Subcutaneous abdominal adipose tissue (tissue), 5 donors: ENCODE measurements at regions not wholly inside any gene's neighbourhood (a gene's known extent, or its start where the extent isn't known, plus 50 kb on each side); places are given as distances from the start of the nearest gene placed in this dataset.

Experiments used
- H3K27ac ChIP-seq: one replicate; pipeline ENCODE4 v1.7.0; 2013; ENCODE audit warnings: low read depth, mild to moderate bottlenecking, inconsistent platforms, low read length, moderate library complexity
- H3K27me3 ChIP-seq, 5 donors: one replicate each; pipeline ENCODE4 v1.7.0; 2013; ENCODE audit warnings: low read length in 5 of 5, inconsistent platforms in 1 of 5; ENCODE audit not compliant: control insufficient read depth in 5 of 5, insufficient read depth in 4 of 5
- H3K36me3 ChIP-seq, 5 donors: one replicate each; pipeline ENCODE4 v1.7.0; 2013; ENCODE audit warnings: low read length in 5 of 5; ENCODE audit not compliant: control insufficient read depth in 5 of 5, insufficient read depth in 5 of 5
- H3K4me1 ChIP-seq, 5 donors: one replicate each; pipeline ENCODE4 v1.7.0; 2013; ENCODE audit warnings: low read length in 5 of 5, mild to moderate bottlenecking in 3 of 5, moderate library complexity in 1 of 5; ENCODE audit not compliant: control insufficient read depth in 5 of 5, insufficient read depth in 5 of 5
- H3K4me3 ChIP-seq, 5 donors: one replicate each; pipeline ENCODE4 v1.7.0; 2013; ENCODE audit warnings: low read length in 5 of 5, low read depth in 1 of 5
- H3K9ac ChIP-seq, 5 donors: one replicate each; pipeline ENCODE4 v1.7.0; 2013; ENCODE audit warnings: low read length in 5 of 5, mild to moderate bottlenecking in 4 of 5, moderate library complexity in 3 of 5
- H3K9me3 ChIP-seq, 5 donors: one replicate each; pipeline ENCODE4 v1.7.0; 2013; ENCODE audit warnings: low read length in 5 of 5; ENCODE audit not compliant: control insufficient read depth in 5 of 5
- donor health status: healthy.
- donor health status: healthy.
- donor health status: healthy.
- donor health status: healthy.
- donor health status: healthy.

DNA sequence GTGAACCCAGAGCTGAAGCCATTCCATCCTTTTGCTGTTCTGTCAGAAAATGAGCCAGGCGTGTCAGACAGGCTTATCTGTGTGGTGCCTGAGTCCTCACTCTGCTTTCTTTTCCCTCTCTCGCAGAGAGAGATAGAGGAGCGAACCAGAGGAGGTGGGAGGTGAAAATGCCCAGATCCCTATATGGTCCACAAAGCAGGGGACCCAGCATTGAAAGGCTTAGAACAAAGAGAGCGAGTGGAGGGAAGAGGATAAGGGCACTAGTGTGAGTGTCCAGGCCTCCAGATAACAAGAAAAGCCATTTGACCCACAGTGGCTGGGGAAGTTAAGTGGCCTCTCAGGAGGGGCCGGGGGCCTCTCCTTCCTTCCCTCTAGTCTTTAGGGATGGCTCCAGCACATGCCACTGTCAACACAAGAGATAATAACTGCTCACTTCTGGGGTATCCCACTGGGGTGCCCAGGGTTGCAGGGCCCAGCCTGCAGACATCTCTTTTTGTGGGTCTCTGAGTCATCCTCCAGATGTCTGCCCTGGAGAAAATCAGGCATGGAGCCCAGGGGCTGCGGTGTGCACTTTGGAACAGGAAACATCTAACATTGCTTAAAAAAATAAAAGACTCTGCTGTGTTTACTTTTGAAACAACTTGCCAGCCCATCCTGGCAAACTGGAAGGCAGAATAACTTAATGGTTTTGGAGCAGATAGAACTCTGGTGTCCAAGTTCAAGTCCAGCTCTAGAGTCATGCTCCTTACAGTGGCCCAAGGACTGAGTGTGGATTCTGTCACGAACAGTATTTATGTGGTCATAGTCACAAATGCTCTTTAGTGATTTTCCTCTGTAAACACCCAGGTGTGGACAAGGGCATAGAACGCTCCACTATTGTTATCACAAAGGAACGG, 189.5 kb downstream of the CXCL12 start:
- H3K9me3 ChIP-seq, result peaks cover 0 to 6% (median 0%) of the 10 kb centered on the region in 5 donors
- H3K36me3 ChIP-seq, result no peaks in the 10 kb centered on the region
- no peak overlapping the region for H3K27ac ChIP-seq
- H3K9ac ChIP-seq, result no peak overlapping the region
- no peak overlapping the region for H3K4me3 ChIP-seq
- peaks cover 0 to 3% (median 0%) of the 10 kb centered on the region in 5 donors for H3K27me3 ChIP-seq
- H3K4me1 ChIP-seq, result peaks cover 3 to 16% (median 5%) of the 10 kb centered on the region in 5 donors

DNA sequence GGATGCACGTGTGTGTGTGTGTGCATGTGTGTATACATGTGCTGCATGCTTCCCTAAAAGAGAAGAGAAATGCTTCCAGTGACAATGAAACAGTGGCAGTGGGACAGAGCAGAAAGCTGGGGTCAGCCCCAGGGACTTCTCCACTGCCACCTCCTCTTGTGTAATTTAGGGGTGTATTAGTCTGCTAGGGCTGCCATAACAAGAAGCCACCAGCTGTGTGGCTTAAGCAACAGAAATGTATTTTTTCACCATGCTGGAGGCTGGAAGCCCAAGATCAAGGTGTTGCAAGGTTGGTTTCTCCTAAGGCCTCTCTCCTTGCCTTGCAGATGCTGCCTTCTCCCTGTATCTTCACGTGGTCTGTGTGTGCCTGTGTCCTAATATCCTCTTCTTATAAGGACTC, 190.5 kb downstream of the CXCL12 start:
- H3K27ac ChIP-seq, result no peak overlapping the region
- H3K4me1 ChIP-seq, result peaks cover 3 to 16% (median 5%) of the 10 kb centered on the region in 5 donors
- no peak overlapping the region for H3K9ac ChIP-seq
- no peaks in the 10 kb centered on the region for H3K36me3 ChIP-seq
- H3K9me3 ChIP-seq, result peaks cover 0 to 6% (median 0%) of the 10 kb centered on the region in 5 donors
- no peak overlapping the region for H3K4me3 ChIP-seq
- H3K27me3 ChIP-seq, result peaks cover 0 to 3% (median 0%) of the 10 kb centered on the region in 5 donors

GRCh38 chr10:44193567-44194220, 191.2 kb downstream of the CXCL12 start:
- Histone ChIP-seq H3K4me3 (no peak overlapping the region), H3K36me3 (no peaks in the 10 kb centered on the region), H3K27me3 (peaks cover 0 to 3% (median 0%) of the 10 kb centered on the region in 5 donors), H3K9me3 (peaks cover 0 to 6% (median 0%) of the 10 kb centered on the region in 5 donors), H3K9ac (no peak overlapping the region), H3K27ac (no peak overlapping the region), H3K4me1 (peaks cover 3 to 14% (median 5%) of the 10 kb centered on the region in 5 donors)

- Histone ChIP-seq H3K36me3 (no peaks in the 10 kb centered on the region), H3K9ac (no peak overlapping the region), H3K9me3 (peaks cover 0 to 6% (median 0%) of the 10 kb centered on the region in 5 donors), H3K27ac (no peak overlapping the region), H3K4me1 (peaks cover 2 to 14% (median 5%) of the 10 kb centered on the region in 5 donors), H3K4me3 (no peak overlapping the region), H3K27me3 (peaks cover 0 to 3% (median 0%) of the 10 kb centered on the region in 5 donors)
Observed at GRCh38 chr10:44193166-44193565, 191.7 kb downstream of the CXCL12 start.

GRCh38 chr10:44192435-44192834, 192.5 kb downstream of the CXCL12 start:
- H3K9ac ChIP-seq, result no peak overlapping the region
- no peaks in the 10 kb centered on the region for H3K27me3 ChIP-seq
- H3K9me3 ChIP-seq, result peaks cover 0 to 6% (median 0%) of the 10 kb centered on the region in 5 donors
- H3K4me1 ChIP-seq, result peaks cover 0 to 14% (median 3%) of the 10 kb centered on the region in 5 donors
- no peak overlapping the region for H3K4me3 ChIP-seq
- no peak overlapping the region for H3K27ac ChIP-seq
- no peaks in the 10 kb centered on the region for H3K36me3 ChIP-seq

DNA sequence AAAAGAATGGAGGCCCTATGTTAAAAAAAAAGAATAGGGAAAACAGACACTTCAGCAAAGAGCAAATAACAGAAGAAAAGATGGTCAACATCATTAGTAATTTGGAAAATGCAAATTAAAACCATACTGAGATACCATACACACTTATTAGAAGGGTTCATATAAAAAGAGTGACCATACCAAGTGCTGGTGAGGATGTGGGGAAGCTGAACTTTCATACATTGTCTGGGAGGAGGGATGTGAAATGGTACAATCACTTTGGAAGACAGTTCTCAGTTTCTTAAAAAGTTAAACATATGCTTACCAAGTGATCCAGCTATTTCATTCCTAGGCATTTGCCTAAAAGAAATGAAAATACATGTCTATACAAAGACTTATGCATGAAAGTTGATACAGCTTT, 194.4 kb downstream of the CXCL12 start:
- Histone ChIP-seq H3K36me3 (no peaks in the 10 kb centered on the region), H3K27me3 (peaks cover 0 to 3% (median 0%) of the 10 kb centered on the region in 5 donors), H3K4me3 (no peak overlapping the region), H3K27ac (no peak overlapping the region), H3K9ac (no peak overlapping the region), H3K9me3 (peaks cover 0 to 6% (median 0%) of the 10 kb centered on the region in 5 donors), H3K4me1 (peaks cover 0 to 7% (median 3%) of the 10 kb centered on the region in 5 donors)

DNA sequence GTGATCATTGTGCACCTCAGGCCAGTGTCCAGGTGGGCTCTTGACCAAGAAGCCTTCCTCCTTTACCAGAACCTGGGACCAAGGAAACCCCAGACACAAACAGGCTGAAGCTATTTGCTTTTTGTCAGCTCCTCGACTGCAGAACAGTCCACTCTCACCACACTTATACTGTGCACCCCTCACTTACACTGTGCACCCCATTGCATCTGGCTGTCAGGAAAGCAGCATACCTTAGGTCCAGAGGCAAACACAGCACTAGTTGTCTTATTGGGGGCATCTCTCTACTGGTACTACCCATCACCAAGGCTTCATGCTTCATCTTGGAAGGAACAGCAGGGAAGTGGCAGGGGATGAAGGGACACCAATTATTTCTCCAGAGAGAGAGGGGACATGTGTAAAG, 198.1 kb downstream of the CXCL12 start:
- H3K9ac ChIP-seq, result no peak overlapping the region
- peaks cover 0 to 6% (median 0%) of the 10 kb centered on the region in 5 donors for H3K9me3 ChIP-seq
- H3K4me3 ChIP-seq, result no peak overlapping the region

GRCh38 chr10:44186150-44186549, 198.7 kb downstream of the CXCL12 start:
- H3K9me3 ChIP-seq, result peaks cover 0 to 6% (median 0%) of the 10 kb centered on the region in 5 donors
- no peak overlapping the region for H3K9ac ChIP-seq
- H3K4me1 ChIP-seq, result peaks cover 0 to 13% (median 0%) of the 10 kb centered on the region in 5 donors
- no peak overlapping the region for H3K27ac ChIP-seq
- H3K4me3 ChIP-seq, result no peak overlapping the region
- H3K36me3 ChIP-seq, result no peaks in the 10 kb centered on the region
- H3K27me3 ChIP-seq, result peaks cover 0 to 3% (median 0%) of the 10 kb centered on the region in 5 donors

More for the DNA sequence above, 198.1 kb downstream of the CXCL12 start:
- H3K4me1 ChIP-seq, result peaks cover 0 to 13% (median 0%) of the 10 kb centered on the region in 5 donors
- H3K27me3 ChIP-seq, result peaks cover 0 to 3% (median 0%) of the 10 kb centered on the region in 5 donors
- no peak overlapping the region for H3K27ac ChIP-seq
- no peaks in the 10 kb centered on the region for H3K36me3 ChIP-seq

DNA sequence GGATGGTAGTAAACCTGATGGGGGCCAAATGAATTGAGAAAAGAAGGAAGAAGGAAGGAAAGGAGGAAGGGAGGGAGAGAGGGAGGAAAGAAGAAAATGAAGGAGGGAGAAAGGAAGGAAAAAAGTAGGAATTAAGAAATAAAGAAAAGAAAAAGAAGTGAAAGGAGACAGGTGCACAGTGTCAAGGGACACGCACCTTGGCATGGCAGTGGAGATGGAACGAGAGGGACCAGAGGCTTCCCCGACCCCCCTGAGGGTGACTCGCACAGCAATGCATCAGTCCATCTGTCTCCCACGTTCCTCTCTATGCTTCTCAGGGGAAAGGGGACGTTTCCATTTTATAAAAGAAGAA, 199.6 kb downstream of the CXCL12 start:
- H3K36me3 ChIP-seq, result no peaks in the 10 kb centered on the region
- H3K9ac ChIP-seq, result no peak overlapping the region
- no peaks in the 10 kb centered on the region for H3K9me3 ChIP-seq
- no peak overlapping the region for H3K4me3 ChIP-seq
- H3K4me1 ChIP-seq, result peaks cover 0 to 13% (median 5%) of the 10 kb centered on the region in 5 donors
- H3K27me3 ChIP-seq, result peaks cover 0 to 3% (median 0%) of the 10 kb centered on the region in 5 donors
- H3K27ac ChIP-seq, result no peak overlapping the region
